ENCODE measurements at regions not wholly inside any gene's neighbourhood (a gene's known extent, or its start where the extent isn't known, plus 50 kb on each side); places are given as distances from the start of the nearest gene placed in this dataset.
A peak's percentile ranks its signal among the peaks of the same experiment; 100 is the strongest.

GRCh38 chr4:14667624-14668151 lies 334.6 kb upstream of the CPEB2 start:
- DNase-seq = no peak

DNA sequence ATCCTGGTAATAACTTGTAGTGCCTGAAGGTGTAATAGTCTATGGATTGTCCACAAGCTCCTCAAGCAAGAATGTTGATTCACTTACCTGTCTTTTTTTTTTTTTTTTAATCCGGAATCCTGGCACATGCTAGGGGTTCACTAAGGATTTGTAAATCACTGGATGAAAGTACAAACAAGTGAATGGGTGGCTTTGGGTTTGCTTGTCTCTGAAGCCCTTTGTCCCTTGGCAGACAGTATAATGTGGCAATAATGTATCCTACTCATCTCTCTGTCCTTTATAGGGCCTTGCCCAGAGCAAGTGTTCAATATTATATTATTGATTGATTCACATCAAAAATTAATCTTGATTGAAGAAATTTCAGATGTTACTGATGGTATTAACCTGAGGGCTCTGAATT lies 334.0 kb upstream of the CPEB2 start:
- no peak for DNase-seq

DNA sequence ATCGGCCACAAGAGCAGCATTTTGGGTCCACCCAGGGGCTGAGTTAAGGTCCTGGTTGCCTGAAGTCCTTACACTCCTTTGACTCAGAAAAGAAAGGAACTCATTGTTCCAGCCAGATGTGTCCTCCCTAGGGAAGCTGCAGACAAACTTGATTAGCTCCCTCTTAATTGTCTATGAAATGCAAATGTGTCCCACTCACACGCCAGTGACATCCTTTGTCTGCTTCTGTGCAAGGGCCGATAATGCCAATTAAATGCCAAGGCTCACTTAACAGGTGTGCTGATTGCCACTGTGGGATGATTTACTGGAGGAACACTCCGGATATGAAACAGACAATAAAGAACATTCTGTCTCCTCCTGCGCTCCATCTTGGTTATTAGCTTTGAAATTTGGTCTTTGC lies 332.9 kb upstream of the CPEB2 start:
- no peak for DNase-seq

DNA sequence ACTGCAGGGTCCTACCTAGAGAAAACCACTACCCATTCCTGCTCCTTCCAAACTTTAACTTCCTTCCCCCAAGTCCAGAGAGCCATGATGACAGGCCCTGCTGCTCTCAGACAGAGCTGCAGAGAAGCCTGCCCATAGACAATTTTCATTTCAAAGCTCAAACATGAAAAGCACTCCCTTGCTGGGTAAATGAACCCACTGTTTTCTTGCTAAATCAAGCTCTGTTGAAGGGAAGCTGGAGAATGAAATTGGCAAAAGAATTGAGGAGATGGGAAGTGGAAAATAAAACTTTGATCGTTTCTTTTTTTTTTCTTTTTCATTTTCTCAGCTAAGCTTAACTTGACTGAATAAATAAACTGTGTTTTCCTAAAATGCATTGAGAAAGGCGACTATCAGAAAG lies 331.1 kb upstream of the CPEB2 start:
- DNase-seq = no peak

DNA sequence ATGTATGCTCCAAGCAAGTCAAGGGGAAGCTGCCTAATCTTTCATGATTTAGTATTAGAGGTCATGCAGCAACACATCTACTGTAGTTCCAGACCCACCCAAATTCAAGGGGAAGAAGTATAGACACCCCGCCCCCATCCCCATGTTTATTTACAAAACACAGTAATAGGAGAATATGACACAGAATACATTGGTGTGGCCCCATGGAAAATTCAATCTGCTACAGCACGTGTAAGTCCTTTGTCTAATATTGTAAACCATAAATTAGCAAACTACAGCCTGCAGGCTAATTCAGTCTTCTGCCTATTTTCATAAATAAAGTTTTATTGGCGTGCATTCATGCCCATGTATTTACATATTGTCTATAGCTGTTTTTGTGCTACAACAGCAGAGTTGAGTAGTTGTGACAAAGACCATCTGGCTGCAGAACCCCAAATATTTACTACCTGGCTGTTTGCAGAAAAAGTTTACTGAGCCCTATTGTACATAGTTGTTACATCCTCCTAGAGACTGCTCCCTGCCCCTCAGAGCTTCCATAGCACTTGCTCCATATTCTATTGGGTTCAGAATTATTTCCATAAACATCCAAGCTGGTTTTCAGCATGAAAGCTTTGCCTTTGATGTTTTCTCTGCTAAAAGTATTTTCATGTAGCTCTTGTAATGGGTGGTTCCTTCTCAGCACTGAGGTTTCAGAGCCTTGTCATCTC lies 326.8 kb upstream of the CPEB2 start:
- no peak for DNase-seq

GRCh38 chr4:14679906-14680305 lies 322.4 kb upstream of the CPEB2 start:
- no peak for DNase-seq

- no peak for DNase-seq
Measured at GRCh38 chr4:14681330-14681729, 321.0 kb upstream of the CPEB2 start.

DNA sequence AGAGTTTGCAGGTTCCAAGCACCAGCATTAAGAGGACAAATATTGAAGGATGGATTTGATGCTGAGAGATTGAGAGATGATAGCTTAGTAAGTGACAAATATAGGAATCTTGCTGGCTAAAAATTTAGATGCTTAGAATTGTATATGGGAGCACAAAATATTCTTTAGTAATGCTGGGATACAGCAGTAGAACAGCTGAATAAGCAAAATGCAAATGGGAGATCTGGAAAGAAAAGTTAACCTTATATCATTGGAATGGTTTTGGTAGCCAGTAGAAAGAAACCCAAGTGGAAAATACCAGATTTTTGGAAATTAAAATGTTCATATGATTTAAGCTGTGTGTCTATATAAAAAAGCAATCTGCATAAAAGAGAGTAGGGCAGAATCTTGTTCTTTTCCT lies 308.6 kb upstream of the CPEB2 start:
- DNase-seq = no peak

DNA sequence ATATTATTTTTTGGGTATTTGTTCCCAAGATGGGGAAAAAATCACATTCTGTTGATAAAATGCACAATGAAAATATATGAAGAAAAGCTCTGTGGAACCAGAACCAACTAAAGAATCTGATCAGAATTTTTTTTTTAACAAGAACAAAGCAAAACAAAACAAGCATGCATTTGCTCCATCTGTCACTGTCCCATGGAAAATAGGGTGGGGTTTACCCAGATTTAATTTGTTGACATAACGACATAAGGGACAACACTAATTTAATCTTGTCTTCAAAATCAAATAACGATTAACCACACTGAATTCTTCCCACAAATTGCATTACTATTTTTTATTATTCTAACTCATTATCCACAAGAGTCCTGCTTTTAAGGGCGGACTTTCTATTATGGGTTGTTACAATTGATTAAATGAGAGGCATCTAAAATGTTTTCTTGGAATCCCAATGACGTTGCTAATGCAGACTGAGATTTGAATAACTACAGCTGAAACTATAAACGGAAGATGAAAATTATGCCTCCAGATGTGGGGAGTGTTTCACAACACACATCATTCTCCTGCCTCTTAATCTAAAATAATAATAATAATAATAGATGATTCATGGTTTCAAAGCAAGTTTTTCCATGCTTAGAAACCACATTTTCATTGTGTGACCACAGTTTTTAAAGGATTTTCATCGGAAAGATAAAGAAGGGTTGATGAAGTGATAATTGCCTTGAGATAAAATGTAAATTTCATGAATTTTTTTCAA lies 307.0 kb upstream of the CPEB2 start:
- no peak for DNase-seq

- no peak for DNase-seq
Measured at GRCh38 chr4:14700083-14700482, 302.2 kb upstream of the CPEB2 start.

DNA sequence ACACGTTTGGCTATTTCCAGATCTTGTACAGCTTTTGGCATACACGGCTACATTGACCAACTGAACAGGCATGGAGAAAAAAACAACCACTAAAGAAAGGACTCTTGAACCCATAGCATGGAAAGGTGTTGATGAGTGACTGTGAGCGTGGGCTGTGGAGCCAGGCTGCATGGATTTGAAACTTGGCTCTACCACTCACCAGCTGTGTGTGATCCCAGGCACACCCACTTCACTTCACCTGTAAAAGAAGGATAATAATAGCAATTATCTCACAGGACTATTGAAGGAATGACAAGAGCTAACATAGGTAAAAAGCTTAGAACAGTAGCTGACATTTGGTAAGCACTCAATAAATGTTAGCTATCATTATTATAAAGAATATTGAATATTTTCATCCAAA lies 301.7 kb upstream of the CPEB2 start:
- DNase-seq = no peak

- no peak for DNase-seq
Measured at GRCh38 chr4:14701389-14701788, 300.9 kb upstream of the CPEB2 start.

- DNase-seq = no peak
Measured at GRCh38 chr4:14701896-14702295, 300.4 kb upstream of the CPEB2 start.

- DNase-seq = no peak
Measured at GRCh38 chr4:14708574-14708973, 293.7 kb upstream of the CPEB2 start.

GRCh38 chr4:14711259-14711658 lies 291.0 kb upstream of the CPEB2 start:
- DNase-seq = no peak

DNA sequence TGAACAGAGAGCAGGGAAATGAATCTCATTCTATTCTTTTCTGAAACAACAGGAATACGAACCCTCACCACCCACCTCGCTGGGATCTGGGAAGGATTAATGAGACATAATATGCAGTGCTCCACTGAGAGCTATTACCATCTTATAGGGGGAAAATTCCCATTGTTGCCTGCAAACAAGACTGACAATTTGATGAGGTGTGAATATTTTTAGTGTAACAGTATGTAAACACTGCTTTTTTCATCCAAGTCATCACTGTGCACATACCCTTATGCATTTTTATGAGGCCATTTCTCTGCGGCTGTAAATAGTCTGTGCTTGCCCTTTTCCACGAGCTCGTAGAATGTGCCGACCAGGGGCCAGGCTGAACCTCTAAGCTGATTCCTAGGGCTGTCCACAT lies 285.6 kb upstream of the CPEB2 start:
- DNase-seq = no peak

DNA sequence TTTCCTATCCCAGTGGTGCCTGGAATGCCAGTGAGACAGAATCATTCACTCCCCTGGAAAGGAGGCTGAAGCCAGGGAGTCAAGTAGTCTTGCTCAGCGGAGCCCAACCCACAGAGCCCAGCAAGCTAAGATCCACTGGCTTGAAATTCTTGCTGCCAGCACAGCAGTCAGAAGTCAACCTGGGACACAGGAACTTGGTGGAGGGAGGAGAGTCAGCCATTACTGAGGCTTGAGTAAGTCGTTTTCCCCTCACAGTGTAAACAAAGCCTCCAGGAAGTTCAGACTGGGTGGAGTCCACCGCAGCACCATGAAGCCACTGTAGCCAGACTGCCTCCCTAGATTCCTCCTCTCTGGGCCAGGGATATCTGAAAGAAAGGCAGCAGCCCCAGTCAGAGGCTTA lies 283.2 kb upstream of the CPEB2 start:
- DNase-seq = no peak

DNA sequence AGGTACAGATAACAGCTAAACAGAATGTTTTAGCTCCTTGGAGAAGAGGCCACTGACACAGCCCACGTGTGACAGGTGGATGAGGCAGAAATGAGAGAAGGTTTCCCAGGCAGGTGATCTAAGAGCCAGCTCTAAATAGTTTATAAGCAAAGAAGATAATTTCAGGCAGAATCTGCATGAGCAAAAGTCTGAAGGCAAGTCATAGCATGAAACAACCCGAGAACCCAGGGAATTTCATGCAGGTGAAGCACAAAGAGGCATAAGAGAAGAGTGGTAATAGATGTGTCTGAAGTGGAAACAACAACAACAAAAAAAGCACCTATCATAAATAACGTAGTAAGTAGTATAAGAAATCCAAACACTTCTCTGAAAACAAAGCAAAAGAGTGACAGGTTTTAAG lies 275.8 kb upstream of the CPEB2 start:
- DNase-seq = no peak

- DNase-seq = peak; percentile 35
Measured at GRCh38 chr4:14726877-14727361, 275.4 kb upstream of the CPEB2 start.

GRCh38 chr4:14729282-14730000 lies 272.8 kb upstream of the CPEB2 start:
- no peak for DNase-seq

DNA sequence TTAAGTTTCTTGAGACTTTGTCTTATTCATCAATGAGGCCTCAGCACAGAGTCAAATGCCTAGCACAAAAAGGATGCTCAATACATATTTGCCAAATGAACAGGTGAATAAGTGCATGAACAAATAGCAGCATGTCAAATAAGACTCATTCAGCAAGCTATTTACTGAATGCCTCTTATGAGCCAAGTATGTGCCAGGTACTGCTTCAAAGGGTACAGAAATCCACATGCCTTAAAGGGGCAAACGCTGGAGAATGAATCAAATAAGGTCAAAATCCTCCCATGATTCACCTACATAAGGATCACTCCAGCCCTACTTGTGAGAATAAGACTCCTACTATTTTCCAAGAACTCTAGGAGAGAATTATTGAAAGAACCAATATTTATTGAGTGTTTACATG lies 260.2 kb upstream of the CPEB2 start:
- DNase-seq = no peak

- no peak for DNase-seq
Measured at GRCh38 chr4:14743172-14743571, 259.1 kb upstream of the CPEB2 start.

DNA sequence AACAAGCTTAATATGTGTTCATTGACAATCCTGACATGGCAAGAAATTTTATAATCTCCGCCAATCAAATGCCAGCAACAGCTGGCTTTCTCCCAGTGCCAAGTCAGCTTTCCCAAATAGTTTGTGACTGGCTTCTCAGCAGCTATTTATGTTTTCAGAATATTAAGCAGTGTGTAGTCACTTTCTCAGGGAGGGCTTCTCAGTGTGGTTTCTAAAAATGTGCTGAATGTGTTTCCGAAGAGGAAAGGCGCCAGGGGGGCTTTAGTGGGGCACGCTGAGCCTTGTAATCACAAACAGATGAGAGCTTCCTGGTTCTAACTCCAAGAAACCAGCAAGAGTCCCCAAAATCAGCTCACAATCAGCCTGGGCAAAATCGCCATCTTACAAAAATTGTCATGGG lies 258.7 kb upstream of the CPEB2 start:
- DNase-seq = no peak

DNA sequence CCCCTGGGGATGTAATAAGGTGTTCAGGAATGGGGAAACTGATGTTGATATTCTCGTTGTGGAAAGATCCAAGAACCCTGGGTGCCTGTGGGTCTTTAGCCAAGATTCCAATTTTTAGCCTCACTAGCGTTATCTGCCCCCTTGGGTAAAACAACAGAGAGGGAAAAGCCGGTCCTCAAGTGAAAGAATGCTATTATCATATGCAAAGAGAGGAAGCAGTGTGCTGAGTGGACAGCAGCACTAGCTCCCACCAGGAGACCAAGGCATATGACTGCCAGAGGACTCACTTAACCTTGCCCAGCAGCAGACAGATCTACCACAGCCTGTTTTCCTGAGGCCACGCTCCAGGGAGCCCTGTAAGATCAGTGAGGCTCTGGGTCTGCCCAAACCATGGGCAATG lies 257.9 kb upstream of the CPEB2 start:
- no peak for DNase-seq

Data from NCI-H187 treated with DMSO at 0.1 percent for 48 hours (cell line).